Esophagus squamous epithelium (tissue), 4 donors: ENCODE measurements at regions not wholly inside any gene's neighbourhood (a gene's known extent, or its start where the extent isn't known, plus 50 kb on each side); places are given as distances from the start of the nearest gene placed in this dataset.

Experiments
- POLR2A ChIP-seq, 4 donors: fragments of 450-650 bp; IDR thresholded peaks; one replicate each; pipeline ENCODE4 v1.6.1; 2017; ENCODE audit warnings: antibody characterized with exemption in 4 of 4, mild to moderate bottlenecking in 4 of 4, moderate library complexity in 3 of 4
- TF ChIP-seq, protein P1 (sequence below), 6 experiments: fragments of 450-650 bp in 4 of 6; fragments of 200-600 bp in 2 of 6; sonication (generic) in 2 of 6; IDR thresholded peaks; one replicate each; pipeline ENCODE4 v1.5.1; 2016 to 2019; ENCODE audit warnings: antibody characterized with exemption in 6 of 6, mild to moderate bottlenecking in 4 of 6, moderate library complexity in 4 of 6

DNA sequence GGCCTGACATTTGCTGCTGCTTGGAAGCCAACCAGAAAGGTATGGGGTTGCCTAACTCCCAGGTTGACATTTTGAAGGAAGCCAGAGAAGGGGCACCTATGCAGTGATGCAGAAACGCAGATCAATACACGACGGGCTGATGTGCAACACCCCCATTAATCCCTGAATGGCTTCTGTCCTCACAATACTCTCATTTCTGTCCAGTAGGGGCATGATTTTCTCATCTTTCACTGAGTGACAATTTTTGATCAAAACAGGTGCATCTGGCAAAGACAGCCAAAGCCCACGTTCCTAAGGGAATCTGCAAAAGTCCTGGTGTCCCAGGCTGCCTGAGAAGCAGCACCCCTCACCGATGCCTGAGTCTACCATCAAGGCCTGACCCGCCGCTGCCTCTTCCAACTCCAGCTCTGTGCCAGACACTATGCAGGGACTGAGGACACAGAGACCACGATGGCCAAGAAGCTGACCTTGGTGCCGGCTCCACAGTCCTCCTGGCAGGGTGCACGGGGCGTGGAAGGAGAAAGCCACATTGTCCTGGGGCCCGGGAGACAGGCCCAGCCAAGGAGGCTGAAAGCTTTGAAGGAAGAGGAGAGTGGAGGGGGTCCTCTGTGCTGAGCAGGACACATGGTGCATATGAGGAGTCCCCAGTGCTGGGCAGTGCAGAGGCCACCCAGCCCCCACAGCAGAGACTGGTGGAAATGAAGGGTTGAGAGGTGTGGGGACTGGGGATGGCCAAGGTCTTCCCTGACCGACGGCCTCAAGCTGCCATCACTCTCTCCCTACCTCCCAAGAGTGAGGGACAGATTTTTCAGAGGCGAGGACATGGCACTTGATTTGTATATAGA, 159.6 kb downstream of the NUP210 start:
- TF ChIP-seq, protein P1, sequence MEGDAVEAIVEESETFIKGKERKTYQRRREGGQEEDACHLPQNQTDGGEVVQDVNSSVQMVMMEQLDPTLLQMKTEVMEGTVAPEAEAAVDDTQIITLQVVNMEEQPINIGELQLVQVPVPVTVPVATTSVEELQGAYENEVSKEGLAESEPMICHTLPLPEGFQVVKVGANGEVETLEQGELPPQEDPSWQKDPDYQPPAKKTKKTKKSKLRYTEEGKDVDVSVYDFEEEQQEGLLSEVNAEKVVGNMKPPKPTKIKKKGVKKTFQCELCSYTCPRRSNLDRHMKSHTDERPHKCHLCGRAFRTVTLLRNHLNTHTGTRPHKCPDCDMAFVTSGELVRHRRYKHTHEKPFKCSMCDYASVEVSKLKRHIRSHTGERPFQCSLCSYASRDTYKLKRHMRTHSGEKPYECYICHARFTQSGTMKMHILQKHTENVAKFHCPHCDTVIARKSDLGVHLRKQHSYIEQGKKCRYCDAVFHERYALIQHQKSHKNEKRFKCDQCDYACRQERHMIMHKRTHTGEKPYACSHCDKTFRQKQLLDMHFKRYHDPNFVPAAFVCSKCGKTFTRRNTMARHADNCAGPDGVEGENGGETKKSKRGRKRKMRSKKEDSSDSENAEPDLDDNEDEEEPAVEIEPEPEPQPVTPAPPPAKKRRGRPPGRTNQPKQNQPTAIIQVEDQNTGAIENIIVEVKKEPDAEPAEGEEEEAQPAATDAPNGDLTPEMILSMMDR (IDR thresholded peaks at IDR 0.05), result peak in 2 of 6 experiments; percentile 6 to 7
- no peak for TF ChIP-seq POLR2A (IDR thresholded peaks at IDR 0.05)
